MV-4-11 (cell line): ENCODE measurements at regions not wholly inside any gene's neighbourhood (a gene's known extent, or its start where the extent isn't known, plus 50 kb on each side); places are given as distances from the start of the nearest gene placed in this dataset.

Experiments used
- DNase-seq: peaks from one replicate; lab custom pipeline; 2025; lab: John Stamatoyannopoulos, UW

DNA sequence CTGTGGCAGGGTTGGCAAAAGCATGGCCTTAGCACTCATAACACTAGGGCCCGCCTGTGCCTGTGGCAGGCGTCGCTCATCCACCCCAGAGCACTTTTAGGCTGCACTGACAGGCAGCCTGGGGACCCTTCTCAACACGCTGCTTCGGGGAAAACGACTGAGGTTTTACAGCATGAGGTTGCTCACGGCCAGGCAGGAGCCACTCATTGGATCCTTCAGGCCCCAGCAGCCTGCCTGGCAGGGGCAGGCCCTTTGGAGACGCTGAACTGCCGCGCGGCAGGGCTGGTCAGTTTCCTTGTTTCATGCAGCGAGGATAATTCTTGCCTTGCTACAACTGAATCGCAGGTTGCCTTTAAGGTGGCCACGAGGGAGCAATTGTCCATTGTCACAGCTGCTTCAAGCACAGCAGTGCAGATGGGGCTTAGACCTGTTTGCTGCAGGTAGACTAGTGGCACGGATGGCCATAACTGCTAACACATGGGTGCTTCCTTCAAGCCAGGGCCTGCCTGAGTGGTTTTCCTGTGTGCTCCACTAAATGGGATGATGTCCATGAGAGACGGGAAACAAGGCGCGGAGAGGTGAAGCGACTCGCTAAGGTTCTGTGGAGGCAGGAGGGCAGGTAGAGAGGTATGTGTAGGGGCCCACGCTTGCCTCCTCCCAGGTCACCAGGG, 49.9 kb upstream of the HS6ST1 start:
- no peak for DNase-seq

GRCh38 chr2:128369108-128369555, 50.5 kb upstream of the HS6ST1 start:
- no peak for DNase-seq

GRCh38 chr2:128369602-128370467, 51.2 kb upstream of the HS6ST1 start:
- no peak for DNase-seq

DNA sequence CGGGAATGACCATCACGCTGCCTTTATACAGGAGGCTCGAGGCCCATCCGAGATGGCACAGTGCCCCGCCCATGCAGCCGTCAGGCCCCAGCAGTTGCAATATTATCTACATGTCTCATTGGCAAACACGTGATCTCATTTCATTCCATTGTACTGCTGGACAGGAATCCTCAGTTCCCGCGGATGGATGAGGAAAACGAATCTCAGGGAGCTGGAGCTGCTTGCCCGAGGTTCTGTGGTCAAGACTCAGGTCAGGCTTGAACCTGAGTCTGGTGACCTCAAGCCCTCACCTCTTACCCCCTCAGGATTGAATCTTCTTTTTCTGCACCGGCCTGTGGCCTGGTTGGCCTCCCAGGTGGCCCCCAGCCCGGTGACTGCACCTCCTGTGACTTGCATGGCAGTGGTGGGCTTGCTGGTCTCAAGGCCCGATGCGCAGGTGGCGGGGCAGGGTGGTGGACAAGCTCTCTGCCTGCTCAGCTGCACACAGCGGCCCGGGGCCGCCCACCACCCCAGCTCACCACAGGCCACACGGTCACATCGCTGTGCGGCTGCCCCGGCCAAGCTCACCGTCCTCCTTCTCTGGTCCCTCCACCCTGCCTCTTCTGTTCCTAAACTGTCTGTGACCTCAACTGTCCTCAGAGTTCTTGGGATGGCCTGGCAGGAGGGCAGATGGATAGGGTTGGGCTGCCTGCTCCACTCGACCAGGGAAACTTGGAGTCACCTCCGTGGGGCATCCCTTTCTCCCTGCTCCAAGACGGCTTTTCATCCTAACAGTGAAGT, 52.0 kb upstream of the HS6ST1 start:
- DNase-seq: no peak

- no peak for DNase-seq
Observed at GRCh38 chr2:128371248-128371630, 52.6 kb upstream of the HS6ST1 start.

- DNase-seq: no peak
Observed at GRCh38 chr2:128371648-128372345, 53.1 kb upstream of the HS6ST1 start.

- DNase-seq: no peak
Observed at GRCh38 chr2:128372621-128373341, 54.1 kb upstream of the HS6ST1 start.

GRCh38 chr2:128373451-128374000, 54.9 kb upstream of the HS6ST1 start:
- DNase-seq: no peak

- DNase-seq: no peak
Observed at GRCh38 chr2:128374001-128374710, 55.5 kb upstream of the HS6ST1 start.

GRCh38 chr2:128374711-128375413, 56.2 kb upstream of the HS6ST1 start:
- no peak for DNase-seq

DNA sequence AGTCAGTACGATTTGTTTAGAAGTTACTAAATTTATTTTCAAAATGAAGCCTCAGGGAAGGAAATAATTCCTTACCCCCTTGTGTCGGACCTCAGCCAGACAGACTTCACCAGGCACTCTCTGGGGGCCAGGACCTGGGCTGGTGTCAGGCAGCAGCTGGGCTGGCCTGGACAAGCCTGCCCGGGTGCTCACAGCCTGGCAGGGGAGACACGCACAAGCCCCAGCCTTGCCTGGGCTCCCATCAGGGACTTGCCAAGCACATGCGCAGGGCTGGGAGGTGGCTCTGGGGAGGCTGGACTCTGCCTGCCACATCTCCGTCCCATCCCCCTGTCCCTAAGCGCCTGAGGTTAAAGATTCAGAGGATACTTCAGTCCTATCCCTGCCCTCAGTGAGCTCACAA, 56.8 kb upstream of the HS6ST1 start:
- no peak for DNase-seq

DNA sequence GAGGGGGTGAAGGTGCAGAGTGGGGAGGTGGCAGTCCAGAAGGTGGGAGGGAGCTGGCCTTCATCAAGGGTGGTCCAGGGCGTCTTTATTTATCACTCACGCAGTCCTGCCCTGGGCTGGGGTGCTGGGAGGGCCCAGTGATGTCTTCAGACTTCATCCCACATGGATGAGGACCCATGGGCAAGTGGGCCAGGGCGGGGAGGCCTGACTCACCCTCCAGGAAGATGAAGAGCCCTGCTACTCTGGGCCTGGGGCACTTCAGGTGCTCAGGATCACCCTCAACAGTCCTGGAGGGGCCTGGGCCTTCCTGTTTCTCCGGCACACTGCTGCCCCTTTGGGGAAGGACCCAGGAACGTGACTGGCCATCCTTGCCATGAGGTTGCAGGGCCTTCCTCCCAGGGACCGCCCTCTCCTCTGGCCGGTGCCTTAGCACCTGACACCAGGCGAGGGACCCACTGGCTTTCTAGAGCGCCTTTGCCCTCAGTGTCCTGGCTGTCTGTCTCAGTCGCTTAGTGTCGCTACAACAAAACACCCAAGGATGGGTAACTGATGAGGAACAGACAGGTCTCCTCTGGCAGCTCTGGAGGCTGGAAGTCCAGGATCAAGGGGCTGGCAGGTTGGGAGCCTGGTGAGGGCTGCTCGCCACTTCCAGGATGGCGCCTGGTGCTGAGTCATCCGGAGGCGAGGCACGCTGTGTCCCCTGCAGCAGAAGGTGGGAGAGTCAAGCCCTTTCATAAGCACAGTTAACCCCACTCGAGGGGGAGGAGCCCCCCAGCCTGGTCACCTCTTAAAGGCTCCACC, 57.8 kb upstream of the HS6ST1 start:
- DNase-seq: no peak

GRCh38 chr2:128377071-128377910, 58.6 kb upstream of the HS6ST1 start:
- DNase-seq: no peak

- DNase-seq: no peak
Observed at GRCh38 chr2:128378231-128379020, 59.8 kb upstream of the HS6ST1 start.

DNA sequence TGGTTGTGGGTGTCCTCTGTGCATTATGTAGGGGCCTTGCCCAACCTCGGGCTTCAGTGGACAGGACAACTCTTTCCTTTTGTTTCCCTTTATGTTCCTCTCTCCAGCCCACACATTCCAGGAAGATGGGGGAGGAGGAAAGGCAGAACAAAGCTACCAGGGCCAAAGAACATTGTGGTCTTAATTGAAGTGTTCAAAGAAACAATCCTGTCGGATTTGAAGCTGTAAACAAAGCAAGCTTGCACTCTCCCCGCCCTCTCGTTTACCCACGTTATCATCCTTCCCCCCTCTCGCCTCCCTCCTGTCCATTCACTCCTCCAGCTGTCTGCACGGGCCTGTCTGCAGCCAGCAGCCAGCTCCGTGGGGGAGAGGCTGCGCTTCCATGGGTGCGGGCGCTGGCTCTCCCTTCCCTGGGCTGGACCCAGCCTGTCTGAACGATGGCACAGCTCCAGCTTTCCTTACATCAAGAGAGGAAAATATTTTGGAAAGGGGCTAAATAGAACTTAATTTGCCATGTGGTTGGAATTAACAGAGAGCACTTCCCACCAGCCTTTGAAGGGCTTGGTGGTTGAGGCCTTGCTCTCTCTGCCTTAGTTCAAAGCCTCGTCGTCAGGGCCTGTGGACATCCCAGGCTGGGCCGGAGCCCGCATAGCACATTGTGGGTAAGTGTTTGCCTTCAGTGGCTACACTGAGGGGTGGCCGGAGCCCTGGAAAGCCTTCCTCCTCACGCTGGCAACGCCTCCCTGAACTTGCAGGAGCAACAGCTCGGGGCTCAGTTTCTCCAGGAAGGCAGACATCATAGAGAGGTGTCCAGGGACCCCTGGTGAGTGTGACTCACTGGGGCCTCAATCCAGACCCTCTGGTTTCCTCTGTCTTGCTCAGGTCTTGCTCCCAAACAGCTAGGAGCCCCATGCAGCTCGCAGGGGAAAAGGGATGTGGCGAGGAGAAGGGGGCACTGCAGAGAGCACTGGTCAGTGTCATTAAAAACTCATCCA, 60.6 kb upstream of the HS6ST1 start:
- no peak for DNase-seq
